Activated naive CD4-positive, alpha-beta T cell treated with anti-CD3 and anti-CD28 coated beads, Interleukin-2, amount 10 ng/mL, durations not matched to agents 7 days and 5 days (primary cell): ENCODE measurements at regions not wholly inside any gene's neighbourhood (a gene's known extent, or its start where the extent isn't known, plus 50 kb on each side); places are given as distances from the start of the nearest gene placed in this dataset.

Source experiments
- CTCF ChIA-PET: fragments of 350-600 bp; sonication (Branson Sonifier 250); formaldehyde crosslinking; loops from one replicate; lab custom pipeline; 2021; ENCODE audit warnings: antibody characterized with exemption; lab: Charles Lee
- DNase-seq: peaks from one replicate; pipeline ENCODE4 v3.0.0-alpha.2; 2020
- H3K27ac Mint-ChIP-seq: one replicate; pipeline ENCODE4 v1.8.0; 2021; ENCODE audit warnings: mild to moderate bottlenecking, moderate library complexity, mixed read lengths
- H3K27me3 Mint-ChIP-seq: one replicate; pipeline ENCODE4 v1.8.0; 2021; ENCODE audit warnings: mild to moderate bottlenecking, mixed read lengths
- H3K36me3 Mint-ChIP-seq: one replicate; pipeline ENCODE4 v1.8.0; 2021; ENCODE audit warnings: mixed read lengths
- H3K4me1 Mint-ChIP-seq: one replicate; pipeline ENCODE4 v1.8.0; 2021; ENCODE audit warnings: mixed read lengths
- H3K4me3 Mint-ChIP-seq: one replicate; pipeline ENCODE4 v1.8.0; 2021; ENCODE audit warnings: mild to moderate bottlenecking, moderate library complexity, mixed read lengths
- H3K9me3 Mint-ChIP-seq: one replicate; pipeline ENCODE4 v1.8.0; 2021; ENCODE audit warnings: mixed read lengths

DNA sequence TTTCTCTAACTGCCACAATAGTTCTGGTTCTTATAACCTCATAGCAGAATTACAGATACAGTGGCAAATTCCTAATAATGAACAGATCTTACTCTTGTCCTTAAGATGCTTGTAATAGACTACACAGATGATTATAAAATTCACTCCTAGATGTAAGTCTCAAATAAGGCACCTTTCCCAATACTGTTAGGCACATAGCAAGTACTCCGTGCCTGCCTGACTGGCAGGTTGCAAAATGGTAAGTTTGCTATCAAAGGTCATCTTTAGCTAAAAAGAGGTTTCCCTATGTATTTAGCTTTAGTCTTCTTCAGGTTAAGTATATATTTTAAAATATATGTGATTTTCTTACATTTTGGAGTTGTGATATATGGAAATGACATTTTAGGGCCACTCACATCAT lies 50.4 kb upstream of the FHIP2A start:
- Mint-ChIP-seq H3K36me3 (no peaks in the 10 kb centered on the region), H3K4me3 (no peak overlapping the region), H3K27me3 (peaks cover 63% of the 10 kb centered on the region), H3K27ac (no peak overlapping the region), H3K4me1 (peaks cover 13% of the 10 kb centered on the region), H3K9me3 (no peaks in the 10 kb centered on the region)
- CTCF ChIA-PET, result no interaction called here
- DNase-seq, result no peak

DNA sequence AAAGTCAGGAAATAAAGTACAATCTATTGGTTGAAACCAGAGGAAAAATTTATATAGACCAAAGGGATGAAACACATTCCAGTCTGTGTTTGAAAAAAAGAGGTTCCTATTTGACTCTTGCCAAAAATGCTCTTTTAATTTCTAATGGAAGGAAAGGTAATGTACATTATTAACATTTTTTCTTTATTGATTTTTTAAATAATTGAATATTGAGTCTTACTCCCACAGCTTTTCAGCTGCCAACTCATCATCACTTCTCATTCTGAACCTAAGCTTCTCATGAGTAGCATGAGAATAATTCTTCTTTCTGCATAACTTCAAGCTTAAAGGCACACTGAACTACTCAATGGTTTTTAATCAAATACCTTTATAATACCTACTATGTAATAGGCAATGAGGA lies 49.8 kb upstream of the FHIP2A start:
- DNase-seq, result no peak
- CTCF ChIA-PET, result interaction anchor here (0.8 kb wide), 1 partner anchor 14 kb away, joined by 3 read pairs; no protein-coding TSS in a partner anchor
- H3K9me3 Mint-ChIP-seq, result no peaks in the 10 kb centered on the region
- peaks cover 62% of the 10 kb centered on the region for H3K27me3 Mint-ChIP-seq
- no peak overlapping the region for H3K4me3 Mint-ChIP-seq
- H3K27ac Mint-ChIP-seq, result no peak overlapping the region
- H3K36me3 Mint-ChIP-seq, result no peaks in the 10 kb centered on the region
- H3K4me1 Mint-ChIP-seq, result peaks cover 11% of the 10 kb centered on the region
